ENCODE measurements at regions not wholly inside any gene's neighbourhood (a gene's known extent, or its start where the extent isn't known, plus 50 kb on each side); places are given as distances from the start of the nearest gene placed in this dataset.

DNA sequence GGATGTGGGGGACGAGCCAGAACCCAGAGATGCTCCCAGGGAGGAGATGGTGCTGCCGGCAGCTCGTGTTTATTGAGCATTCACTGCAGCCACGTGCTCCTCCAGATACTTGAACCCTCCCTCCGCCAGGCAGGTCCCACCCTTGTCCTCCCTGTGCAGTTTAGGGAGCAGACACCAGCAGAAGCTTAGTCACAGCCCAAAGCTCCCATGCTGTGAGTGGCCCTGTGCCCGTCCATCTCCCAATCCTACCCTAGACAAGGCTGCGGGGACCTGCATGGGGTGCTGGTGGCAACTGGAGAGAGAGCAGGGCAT is 176.5 kb upstream of the COPS8 start:
- H3K27me3 ChIP-seq (ENCODE audit: control insufficient read depth, insufficient read depth, low read length) = peaks cover 5% of the 10 kb centered on the region; the same call in 1 of the 2 replicates
- POLR2A ChIA-PET = no interaction called here
- H3K36me3 ChIP-seq (ENCODE audit: control insufficient read depth, insufficient read depth, low read length) = no peaks in the 10 kb centered on the region
- CTCF ChIA-PET = interaction anchor here (1.1 to 1.3 kb wide), 3 partner anchors 9 to 340 kb away, joined by 3 read pairs; partner anchors contain the start of gene ACKR3
- H3K4me3 ChIP-seq (ENCODE audit: low read depth, low read length) = no peak overlapping the region
- TF ChIP-seq, protein P1, sequence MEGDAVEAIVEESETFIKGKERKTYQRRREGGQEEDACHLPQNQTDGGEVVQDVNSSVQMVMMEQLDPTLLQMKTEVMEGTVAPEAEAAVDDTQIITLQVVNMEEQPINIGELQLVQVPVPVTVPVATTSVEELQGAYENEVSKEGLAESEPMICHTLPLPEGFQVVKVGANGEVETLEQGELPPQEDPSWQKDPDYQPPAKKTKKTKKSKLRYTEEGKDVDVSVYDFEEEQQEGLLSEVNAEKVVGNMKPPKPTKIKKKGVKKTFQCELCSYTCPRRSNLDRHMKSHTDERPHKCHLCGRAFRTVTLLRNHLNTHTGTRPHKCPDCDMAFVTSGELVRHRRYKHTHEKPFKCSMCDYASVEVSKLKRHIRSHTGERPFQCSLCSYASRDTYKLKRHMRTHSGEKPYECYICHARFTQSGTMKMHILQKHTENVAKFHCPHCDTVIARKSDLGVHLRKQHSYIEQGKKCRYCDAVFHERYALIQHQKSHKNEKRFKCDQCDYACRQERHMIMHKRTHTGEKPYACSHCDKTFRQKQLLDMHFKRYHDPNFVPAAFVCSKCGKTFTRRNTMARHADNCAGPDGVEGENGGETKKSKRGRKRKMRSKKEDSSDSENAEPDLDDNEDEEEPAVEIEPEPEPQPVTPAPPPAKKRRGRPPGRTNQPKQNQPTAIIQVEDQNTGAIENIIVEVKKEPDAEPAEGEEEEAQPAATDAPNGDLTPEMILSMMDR (IDR thresholded peaks at IDR 0.05; ENCODE audit: insufficient read depth, low read depth, low read length) = no peak
- no peak for DNase-seq (ENCODE audit: low read depth)

DNA sequence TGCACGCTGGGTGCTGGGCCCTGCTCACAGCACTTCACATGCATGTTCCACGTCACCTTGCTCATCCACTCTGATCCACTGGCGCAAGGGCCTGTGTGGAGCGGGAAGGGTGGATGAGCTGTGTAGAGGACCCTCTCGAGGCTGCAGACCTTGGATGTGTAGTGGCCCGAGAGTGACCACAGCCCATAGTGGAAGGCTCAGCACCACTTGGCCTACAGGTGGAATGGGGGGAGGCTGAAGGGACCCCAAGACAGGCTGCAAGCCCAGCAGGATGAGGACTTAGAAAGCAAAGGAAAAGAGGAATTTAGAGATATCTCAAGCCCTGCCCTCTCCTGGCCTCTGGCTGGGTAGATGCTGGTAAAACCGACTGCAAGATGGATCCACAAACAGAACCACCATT is 175.9 kb upstream of the COPS8 start:
- Histone ChIP-seq H3K27me3 (ENCODE audit: control insufficient read depth, insufficient read depth, low read length) (peaks cover 5% of the 10 kb centered on the region; the same call in 1 of the 2 replicates), H3K36me3 (ENCODE audit: control insufficient read depth, insufficient read depth, low read length) (no peaks in the 10 kb centered on the region), H3K4me3 (ENCODE audit: low read depth, low read length) (no peak overlapping the region)
- ChIA-PET POLR2A (no interaction called here), CTCF (interaction anchor here (1.1 to 1.3 kb wide), 3 partner anchors 9 to 340 kb away, joined by 3 read pairs; partner anchors contain the start of gene ACKR3)
- no peak for DNase-seq (ENCODE audit: low read depth)
- TF ChIP-seq, protein P1 (IDR thresholded peaks at IDR 0.05; ENCODE audit: insufficient read depth, low read depth, low read length) = no peak

DNA sequence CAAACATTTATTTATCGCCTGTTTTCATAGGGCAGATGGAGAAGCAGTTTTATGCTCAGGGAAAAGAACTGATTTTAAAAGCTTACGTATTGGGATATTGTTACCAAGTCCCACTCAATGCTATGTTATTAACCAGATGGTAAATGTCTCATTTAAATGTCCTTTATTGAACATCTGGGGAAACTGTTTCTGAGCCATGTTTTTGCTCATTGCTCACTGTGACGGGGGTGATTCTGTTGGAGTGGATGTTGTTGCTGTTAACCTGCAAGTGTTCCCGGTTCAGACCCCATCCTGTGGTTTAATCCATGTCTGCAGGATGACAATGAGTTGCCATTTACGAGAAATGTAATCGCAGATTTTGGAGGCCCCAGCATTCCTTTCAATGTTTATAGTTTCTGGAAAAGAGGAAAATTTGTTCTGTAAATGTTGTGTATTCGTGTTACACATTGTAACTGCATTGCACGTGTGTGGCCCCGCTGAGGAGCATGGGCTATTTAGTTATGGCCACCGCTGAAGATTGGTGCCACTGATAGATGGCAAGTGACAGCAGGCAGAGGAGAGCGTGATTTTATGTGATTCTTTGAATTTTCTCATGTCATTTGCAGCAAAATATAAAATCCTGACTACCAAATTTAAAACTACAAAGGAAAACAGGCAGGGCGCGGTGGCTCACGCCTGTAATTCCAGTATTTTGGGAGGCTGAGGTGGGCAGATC is 174.8 kb upstream of the COPS8 start:
- no peak for DNase-seq (ENCODE audit: low read depth)
- Histone ChIP-seq H3K4me3 (ENCODE audit: low read depth, low read length) (no peak overlapping the region), H3K36me3 (ENCODE audit: control insufficient read depth, insufficient read depth, low read length) (no peaks in the 10 kb centered on the region), H3K27me3 (ENCODE audit: control insufficient read depth, insufficient read depth, low read length) (peaks cover 5% of the 10 kb centered on the region; the same call in 1 of the 2 replicates)
- TF ChIP-seq, protein P1 (IDR thresholded peaks at IDR 0.05; ENCODE audit: insufficient read depth, low read depth, low read length) = no peak
- ChIA-PET CTCF (no interaction called here), POLR2A (no interaction called here)

DNA sequence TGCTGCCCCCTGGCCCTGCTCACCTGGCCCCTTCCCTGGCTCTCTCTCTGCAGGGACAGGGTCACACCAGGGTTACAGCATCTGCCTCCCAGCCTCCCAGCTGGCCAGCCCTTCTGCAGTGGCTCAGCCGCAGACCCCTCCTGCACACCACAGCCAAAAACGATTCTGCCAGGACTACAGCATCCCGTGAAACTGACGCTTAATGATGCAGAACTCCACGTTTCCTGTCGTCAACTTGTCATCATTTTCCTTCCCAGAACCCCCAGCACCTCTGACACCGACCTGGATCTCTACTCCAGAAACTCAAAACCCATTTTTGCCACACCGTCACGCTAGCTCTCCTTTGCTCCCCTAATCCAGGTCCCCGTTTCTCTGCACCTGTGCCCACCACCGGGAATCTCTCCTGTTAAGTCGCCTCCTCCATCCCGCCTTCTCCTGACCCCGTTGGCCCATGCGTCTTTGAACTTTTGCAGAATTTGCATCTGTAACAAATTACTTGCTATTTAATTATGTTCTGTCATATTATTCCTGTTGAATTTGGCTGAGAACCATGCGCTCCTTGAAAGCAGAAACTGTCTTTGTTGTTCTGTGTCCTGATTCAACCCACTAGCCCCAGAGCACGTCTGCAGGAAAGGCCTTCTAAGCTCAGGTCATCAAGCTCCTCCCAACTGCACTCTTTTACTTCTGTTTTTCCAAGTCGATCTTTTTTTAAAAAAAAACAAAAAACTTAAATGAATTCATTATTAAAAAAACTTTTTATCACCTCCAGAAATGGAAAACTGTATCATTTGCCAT is 173.2 kb upstream of the COPS8 start:
- Histone ChIP-seq H3K4me3 (ENCODE audit: low read depth, low read length) (no peak overlapping the region), H3K27me3 (ENCODE audit: control insufficient read depth, insufficient read depth, low read length) (peaks cover 5% of the 10 kb centered on the region; the same call in 1 of the 2 replicates), H3K36me3 (ENCODE audit: control insufficient read depth, insufficient read depth, low read length) (no peaks in the 10 kb centered on the region)
- TF ChIP-seq, protein P1 (IDR thresholded peaks at IDR 0.05; ENCODE audit: insufficient read depth, low read depth, low read length) = no peak
- no peak for DNase-seq (ENCODE audit: low read depth)
- ChIA-PET CTCF (no interaction called here), POLR2A (no interaction called here)

DNA sequence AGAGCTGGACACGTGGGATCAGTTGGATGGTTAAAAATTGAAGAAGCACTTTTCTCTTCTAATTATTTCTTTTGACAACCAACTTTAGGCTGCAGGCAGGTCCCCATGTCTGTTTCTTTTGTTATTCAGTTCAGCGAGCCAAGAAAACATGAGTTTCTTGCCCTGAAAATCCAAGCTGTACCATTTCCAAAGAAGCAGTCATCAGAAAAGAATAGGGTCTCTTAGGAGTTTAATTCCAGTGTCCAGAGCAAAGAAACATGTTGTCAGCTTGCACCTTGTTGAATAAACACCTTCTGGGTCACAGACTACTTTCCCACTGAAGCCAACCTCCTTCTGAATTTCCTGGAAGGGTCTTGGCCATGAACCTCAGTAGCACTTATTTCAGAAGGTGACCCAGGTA is 170.5 kb upstream of the COPS8 start:
- H3K4me3 ChIP-seq (ENCODE audit: low read depth, low read length) = no peak overlapping the region
- ChIA-PET POLR2A (no interaction called here), CTCF (interaction anchor here (1.0 kb wide), 1 partner anchor 49 kb away, joined by 3 read pairs; no protein-coding TSS in a partner anchor)
- DNase-seq (ENCODE audit: low read depth) = no peak
- H3K27me3 ChIP-seq (ENCODE audit: control insufficient read depth, insufficient read depth, low read length) = peaks cover 5% of the 10 kb centered on the region; the same call in 1 of the 2 replicates
- no peaks in the 10 kb centered on the region for H3K36me3 ChIP-seq (ENCODE audit: control insufficient read depth, insufficient read depth, low read length)
- TF ChIP-seq, protein P1 (IDR thresholded peaks at IDR 0.05; ENCODE audit: insufficient read depth, low read depth, low read length) = no peak
